Ectodermal cell (in vitro differentiated cells): ENCODE measurements at regions not wholly inside any gene's neighbourhood (a gene's known extent, or its start where the extent isn't known, plus 50 kb on each side); places are given as distances from the start of the nearest gene placed in this dataset.
"Not testable (repeated sequence)": the region's sequence is repeated elsewhere in the genome, so short reads cannot be mapped to it uniquely, and the experiment has no call there.

Experiments used
- H3K27ac ChIP-seq: 2 replicates; pipeline ENCODE4 v1.7.0; 2013; ENCODE audit warnings: mild to moderate bottlenecking, low read depth, low read length; ENCODE audit not compliant: insufficient read depth, poor library complexity, severe bottlenecking
- H3K27me3 ChIP-seq: 2 replicates; pipeline ENCODE4 v1.7.0; 2013; ENCODE audit warnings: mild to moderate bottlenecking, low read length; ENCODE audit not compliant: insufficient read depth, control insufficient read depth, poor library complexity, severe bottlenecking
- H3K36me3 ChIP-seq: one replicate; pipeline ENCODE4 v1.7.0; 2013; ENCODE audit warnings: low read length; ENCODE audit not compliant: control insufficient read depth, insufficient read depth
- H3K4me1 ChIP-seq: one replicate; pipeline ENCODE4 v1.7.0; 2013; ENCODE audit warnings: low read length; ENCODE audit not compliant: control insufficient read depth, insufficient read depth
- H3K4me3 ChIP-seq: 2 replicates; pipeline ENCODE4 v1.7.0; 2013; ENCODE audit warnings: low read depth, low read length, control low read depth; ENCODE audit not compliant: insufficient read depth
- H3K9me3 ChIP-seq: 2 replicates; pipeline ENCODE4 v1.7.0; 2013; ENCODE audit warnings: mild to moderate bottlenecking, low read length, moderate library complexity; ENCODE audit not compliant: control insufficient read depth
- WGBS, 2 experiments: methylation state at CpG; one replicate each; pipeline ENCODE4 v1.1.7; 2013; ENCODE audit warnings: missing lambda C conversion rate in 2 of 2; 5-methylcytosine and 5-hydroxymethylcytosine counted together

DNA sequence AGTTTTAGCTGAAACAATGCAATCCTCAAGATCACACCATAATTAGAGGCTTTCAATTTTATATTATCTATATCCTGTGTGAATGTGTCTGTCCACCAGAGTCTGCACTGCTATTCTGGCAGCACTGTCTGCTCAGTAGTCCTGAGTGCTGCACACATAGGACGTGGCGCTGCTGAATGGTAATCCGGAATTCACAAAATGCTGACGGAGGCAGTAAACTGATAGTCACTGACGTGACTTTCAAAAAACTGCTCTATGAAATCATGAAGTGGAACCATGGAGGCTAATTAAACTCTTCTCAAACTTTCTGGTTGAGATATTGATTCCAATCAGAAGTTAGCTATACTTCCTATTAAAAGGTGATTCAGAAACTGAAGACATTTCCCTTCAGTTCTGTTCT, 190.8 kb upstream of the NOX3 start:
- 93 to 95% methylated on average over 5 of the region's 5 CpGs for WGBS, 2 experiments
- no peaks in the 10 kb centered on the region for H3K27me3 ChIP-seq
- H3K36me3 ChIP-seq: no peaks in the 10 kb centered on the region
- no peaks in the 10 kb centered on the region for H3K9me3 ChIP-seq
- no peak overlapping the region for H3K4me3 ChIP-seq
- H3K4me1 ChIP-seq: no peaks in the 10 kb centered on the region
- H3K27ac ChIP-seq: no peak overlapping the region

DNA sequence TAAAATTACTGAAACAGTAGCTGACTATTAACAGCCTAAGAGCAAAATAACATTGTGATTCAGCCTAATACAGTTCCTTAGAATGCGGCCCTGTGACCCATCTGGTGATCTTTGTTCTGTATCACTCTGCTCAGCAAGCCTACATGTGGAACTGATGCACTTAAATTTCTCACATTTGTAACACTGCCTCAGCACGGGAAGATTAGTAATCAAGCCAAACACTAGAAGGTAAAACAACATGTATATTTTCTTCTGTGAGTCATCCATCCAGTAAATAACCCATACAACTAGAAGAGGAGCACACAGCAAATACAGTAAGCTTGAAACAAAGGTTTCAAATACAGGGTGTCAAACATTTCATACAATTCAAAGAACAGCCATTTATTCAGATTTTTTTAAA, 189.7 kb upstream of the NOX3 start:
- 83 to 91% methylated on average over 2 of the region's 2 CpGs for WGBS, 2 experiments
- no peaks in the 10 kb centered on the region for H3K36me3 ChIP-seq
- no peaks in the 10 kb centered on the region for H3K4me1 ChIP-seq
- no peak overlapping the region for H3K4me3 ChIP-seq
- no peaks in the 10 kb centered on the region for H3K27me3 ChIP-seq
- H3K27ac ChIP-seq: no peak overlapping the region
- H3K9me3 ChIP-seq: no peaks in the 10 kb centered on the region

DNA sequence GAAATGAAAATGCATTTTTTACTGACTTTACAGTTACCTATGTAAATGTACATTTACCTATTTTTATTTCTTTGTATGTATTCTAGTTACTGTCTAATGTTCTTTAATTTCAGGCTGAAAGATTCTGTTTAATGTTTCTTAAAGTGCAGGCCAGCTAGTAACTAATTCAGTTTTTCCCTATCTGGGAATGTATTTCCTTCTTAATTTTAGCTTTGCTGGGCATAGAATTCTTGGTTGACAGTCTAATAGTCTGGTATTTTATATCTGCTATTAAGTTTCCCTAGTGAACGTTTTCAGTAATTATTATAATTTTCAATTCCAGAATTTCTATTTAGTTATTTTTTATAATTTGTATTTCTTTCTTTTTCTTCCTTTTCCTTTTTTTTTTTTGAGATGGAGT, 186.0 kb upstream of the NOX3 start:
- WGBS, 2 experiments: no CpG with 5 or more reads among the region's 1 CpG
- no peak overlapping the region for H3K27ac ChIP-seq
- no peak overlapping the region for H3K4me3 ChIP-seq
- no peaks in the 10 kb centered on the region for H3K4me1 ChIP-seq
- no peaks in the 10 kb centered on the region for H3K27me3 ChIP-seq
- H3K36me3 ChIP-seq: no peaks in the 10 kb centered on the region
- H3K9me3 ChIP-seq: no peaks in the 10 kb centered on the region

DNA sequence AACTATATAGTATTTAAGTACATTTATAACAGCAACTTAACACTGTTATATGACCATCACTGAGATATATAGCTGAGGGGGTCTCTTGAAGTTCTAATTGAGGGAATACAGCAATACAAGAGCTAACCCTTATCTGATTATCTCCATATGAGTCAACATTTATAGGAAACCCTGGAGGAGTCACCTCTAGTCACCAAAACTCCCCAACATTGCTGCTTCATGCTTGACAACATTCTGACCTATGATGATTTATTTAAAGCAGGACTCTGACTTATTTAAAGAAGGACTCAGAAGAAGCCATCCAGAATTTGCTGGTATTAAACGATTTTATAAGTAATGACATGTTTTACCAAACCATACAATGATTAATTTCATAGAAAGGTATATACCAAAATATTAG, 182.6 kb upstream of the NOX3 start:
- Histone ChIP-seq H3K27me3 (no peaks in the 10 kb centered on the region), H3K4me1 (no peaks in the 10 kb centered on the region), H3K9me3 (no peaks in the 10 kb centered on the region), H3K27ac (no peak overlapping the region), H3K36me3 (no peaks in the 10 kb centered on the region), H3K4me3 (no peak overlapping the region)
- WGBS, 2 experiments: no CpG with 5 or more reads among the region's 1 CpG

DNA sequence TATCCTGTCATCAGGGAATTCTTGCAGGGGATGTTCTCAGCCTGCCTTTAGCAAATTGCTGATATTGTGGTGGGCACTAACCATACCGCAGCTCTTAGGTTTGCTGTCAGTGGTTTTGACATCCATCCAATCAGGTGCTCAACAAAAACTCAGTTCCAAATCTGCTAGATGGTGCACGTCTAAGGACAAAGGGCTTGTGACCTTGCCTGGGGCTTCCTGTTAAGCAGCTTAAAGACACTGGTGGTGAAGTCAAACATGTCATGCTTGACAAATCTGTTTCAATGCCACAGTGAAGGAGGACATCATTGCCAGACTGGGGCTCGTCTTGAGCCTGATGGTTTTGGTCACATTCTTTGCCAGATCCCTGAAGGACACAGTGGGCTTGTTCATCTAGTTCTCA, 179.8 kb upstream of the NOX3 start:
- no peak overlapping the region for H3K4me3 ChIP-seq
- 90 to 91% methylated on average over 3 of the region's 3 CpGs for WGBS, 2 experiments
- H3K36me3 ChIP-seq: no peaks in the 10 kb centered on the region

DNA sequence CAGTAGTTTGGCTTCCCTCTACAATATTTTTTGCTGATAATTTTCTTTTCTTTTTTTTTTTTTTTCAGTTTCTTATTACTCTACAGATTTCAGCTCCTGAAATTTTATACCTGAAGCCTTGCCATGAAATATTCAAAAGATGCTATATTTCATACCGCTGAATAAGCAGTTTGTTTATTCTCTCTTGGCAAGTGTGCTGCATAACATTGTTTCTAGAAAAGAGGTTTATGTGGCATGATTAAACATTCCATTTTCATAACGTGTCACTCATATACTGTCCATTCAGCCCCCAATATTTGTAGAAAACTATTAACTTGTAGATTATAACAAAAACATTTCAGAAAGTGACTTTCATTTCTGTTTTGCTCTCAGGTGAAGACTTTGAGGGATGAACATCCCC, 174.4 kb upstream of the NOX3 start:
- 100% methylated on average over 1 of the region's 2 CpGs; no CpG with 5 or more reads in 1 of the 2 experiments for WGBS, 2 experiments
- Histone ChIP-seq H3K36me3 (no peaks in the 10 kb centered on the region), H3K4me1 (no peaks in the 10 kb centered on the region), H3K9me3 (no peaks in the 10 kb centered on the region), H3K27me3 (no peaks in the 10 kb centered on the region), H3K4me3 (no peak overlapping the region), H3K27ac (no peak overlapping the region)

More for the DNA sequence above, 179.8 kb upstream of the NOX3 start:
- no peaks in the 10 kb centered on the region for H3K27me3 ChIP-seq
- H3K4me1 ChIP-seq: no peaks in the 10 kb centered on the region
- no peaks in the 10 kb centered on the region for H3K9me3 ChIP-seq
- H3K27ac ChIP-seq: no peak overlapping the region

DNA sequence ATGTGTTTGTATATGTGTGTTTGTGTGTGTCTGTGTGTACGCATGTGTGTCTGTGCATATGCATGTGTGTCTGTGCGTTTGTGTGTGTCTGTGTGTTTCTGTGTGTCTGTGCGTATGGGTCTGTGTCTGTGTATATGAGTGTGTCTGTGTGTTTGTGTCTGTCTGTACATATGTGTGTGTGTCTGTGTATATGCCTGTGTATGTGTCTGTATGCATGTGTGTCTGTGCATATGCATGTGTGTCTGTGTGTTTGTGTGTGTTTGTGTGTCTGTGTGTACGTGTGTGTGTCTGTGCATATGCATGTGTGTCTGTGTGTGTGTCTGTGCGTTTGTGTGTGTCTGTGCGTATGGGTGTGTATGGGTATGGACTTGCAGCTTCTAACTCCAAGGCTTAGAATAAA, 174.0 kb upstream of the NOX3 start:
- Histone ChIP-seq H3K4me3 (no peak overlapping the region), H3K27me3 (no peaks in the 10 kb centered on the region), H3K36me3 (no peaks in the 10 kb centered on the region), H3K9me3 (no peaks in the 10 kb centered on the region), H3K27ac (no peak overlapping the region), H3K4me1 (no peaks in the 10 kb centered on the region)
- WGBS, 2 experiments: 63 to 70% methylated on average over 4 to 6 of the region's 6 CpGs

DNA sequence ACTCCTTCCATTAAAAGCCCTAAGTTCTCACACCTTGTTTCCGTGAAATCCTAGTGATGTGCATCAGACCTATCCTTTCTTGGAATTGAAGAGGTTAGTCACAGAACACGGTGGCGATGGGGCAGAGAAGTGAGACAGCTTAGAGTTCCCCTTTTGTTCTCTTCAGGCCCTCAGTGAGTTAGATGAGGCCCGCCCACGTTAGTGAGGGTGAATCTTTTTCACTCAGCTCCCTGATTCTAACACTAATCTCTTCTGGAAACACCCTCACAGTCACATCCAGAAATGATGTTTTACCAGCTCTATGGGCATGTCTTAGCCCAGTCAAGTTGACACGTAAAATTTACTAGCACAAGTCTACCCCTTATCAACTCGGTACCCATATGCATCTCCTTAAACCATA, 172.7 kb upstream of the NOX3 start:
- Histone ChIP-seq H3K27me3 (no peaks in the 10 kb centered on the region), H3K4me3 (no peak overlapping the region), H3K4me1 (no peaks in the 10 kb centered on the region), H3K36me3 (no peaks in the 10 kb centered on the region), H3K9me3 (no peaks in the 10 kb centered on the region), H3K27ac (no peak overlapping the region)
- WGBS, 2 experiments: 78 to 83% methylated on average over 7 of the region's 7 CpGs

DNA sequence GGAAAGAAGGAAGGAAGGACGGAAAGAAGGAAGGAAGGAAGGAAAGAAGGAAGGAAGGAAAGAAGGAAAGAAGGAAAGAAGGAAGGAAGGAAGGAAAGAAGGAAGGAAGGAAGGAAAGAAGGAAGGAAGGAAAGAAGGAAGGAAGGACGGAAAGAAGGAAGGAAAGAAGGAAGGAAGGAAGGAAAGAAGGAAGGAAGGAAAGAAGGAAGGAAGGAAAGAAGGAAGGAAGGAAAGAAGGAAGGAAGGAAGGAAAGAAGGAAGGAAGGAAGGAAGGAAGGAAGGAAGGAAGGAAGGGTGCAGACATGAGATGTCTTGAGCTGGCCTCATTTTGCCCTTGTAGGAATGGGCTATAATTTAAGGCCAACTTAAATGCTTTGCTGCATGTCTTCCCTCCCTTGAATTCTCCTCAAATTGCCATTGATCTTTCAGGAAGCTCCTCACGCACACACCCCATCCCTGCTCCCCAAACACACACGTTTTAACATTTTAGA, 172.1 kb upstream of the NOX3 start:
- not testable (repeated sequence) for H3K27me3 ChIP-seq, H3K27ac ChIP-seq, H3K9me3 ChIP-seq, H3K4me1 ChIP-seq, H3K36me3 ChIP-seq, H3K4me3 ChIP-seq
- WGBS, 2 experiments: 84 to 90% methylated on average over 4 of the region's 4 CpGs

DNA sequence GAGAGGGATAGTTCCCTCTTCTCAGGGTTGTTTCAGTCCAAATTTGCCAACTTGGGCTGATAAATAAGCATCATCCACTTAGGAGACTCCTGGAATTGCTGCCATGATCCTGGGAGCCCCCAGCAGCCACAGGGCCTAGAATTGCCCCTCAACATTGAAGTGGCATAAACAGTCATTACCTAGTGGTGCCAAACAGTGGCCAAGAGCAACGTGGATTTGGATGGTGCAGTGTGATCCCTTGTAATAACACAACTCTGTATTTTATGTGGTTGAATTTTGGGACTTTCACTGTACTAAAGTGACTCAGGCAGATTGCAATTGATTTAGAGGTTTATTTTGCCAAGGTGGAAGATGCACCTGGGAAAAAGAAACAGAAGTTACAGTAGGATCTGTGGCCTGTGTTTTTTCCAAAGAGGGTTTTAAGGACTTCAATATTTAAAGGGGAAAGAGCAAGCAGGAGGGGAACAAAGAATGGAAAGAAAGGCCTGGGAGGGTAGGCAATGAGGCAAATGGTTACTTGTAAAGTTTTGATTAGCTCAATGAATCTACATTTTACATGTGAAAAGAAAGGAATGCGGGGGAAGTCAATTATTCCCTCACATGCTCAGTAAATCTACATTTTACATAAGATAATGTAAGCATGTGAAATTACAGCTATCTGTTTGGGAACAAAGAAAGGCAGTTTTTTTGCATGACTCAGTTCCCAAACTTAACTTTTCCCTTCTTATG, 168.0 kb upstream of the NOX3 start:
- Histone ChIP-seq H3K4me1 (no peaks in the 10 kb centered on the region), H3K4me3 (no peak overlapping the region)

More for the DNA sequence above, 168.0 kb upstream of the NOX3 start:
- WGBS, 2 experiments: 26 to 60% methylated on average over 1 of the region's 2 CpGs
- H3K36me3 ChIP-seq: no peaks in the 10 kb centered on the region
- no peaks in the 10 kb centered on the region for H3K9me3 ChIP-seq
- H3K27me3 ChIP-seq: no peaks in the 10 kb centered on the region
- no peak overlapping the region for H3K27ac ChIP-seq
